Neural crest cell (in vitro differentiated cells): ENCODE measurements at regions not wholly inside any gene's neighbourhood (a gene's known extent, or its start where the extent isn't known, plus 50 kb on each side); places are given as distances from the start of the nearest gene placed in this dataset.

Source experiments
- DNase-seq: peaks from one replicate; pipeline ENCODE4 v3.0.0; 2021; ENCODE audit warnings: low read depth, mixed read lengths, low spot score
- H3K27ac Mint-ChIP-seq: one replicate; pipeline ENCODE4 v1.8.0; 2021; ENCODE audit warnings: mild to moderate bottlenecking, mixed read lengths; ENCODE audit not compliant: unreplicated experiment
- H3K27me3 Mint-ChIP-seq: 2 replicates; pipeline ENCODE4 v1.8.0; 2021; ENCODE audit warnings: low read depth, mild to moderate bottlenecking, mixed read lengths
- H3K36me3 Mint-ChIP-seq: 2 replicates; pipeline ENCODE4 v1.8.0; 2021; ENCODE audit warnings: low read depth, mild to moderate bottlenecking, mixed read lengths
- H3K4me1 Mint-ChIP-seq: 2 replicates; pipeline ENCODE4 v1.8.0; 2021; ENCODE audit warnings: mixed read lengths
- H3K4me3 Mint-ChIP-seq: one replicate; pipeline ENCODE4 v1.8.0; 2021; ENCODE audit warnings: mild to moderate bottlenecking, mixed read lengths
- H3K9me3 Mint-ChIP-seq: 2 replicates; pipeline ENCODE4 v1.8.0; 2021; ENCODE audit warnings: mixed read lengths
- TF ChIP-seq, protein P1 (sequence below): fragments of 200-600 bp; sonication (generic); conservative IDR thresholded peaks from 2 replicates; pipeline ENCODE4 v1.5.0; 2021; ENCODE audit warnings: antibody characterized with exemption, mild to moderate bottlenecking

DNA sequence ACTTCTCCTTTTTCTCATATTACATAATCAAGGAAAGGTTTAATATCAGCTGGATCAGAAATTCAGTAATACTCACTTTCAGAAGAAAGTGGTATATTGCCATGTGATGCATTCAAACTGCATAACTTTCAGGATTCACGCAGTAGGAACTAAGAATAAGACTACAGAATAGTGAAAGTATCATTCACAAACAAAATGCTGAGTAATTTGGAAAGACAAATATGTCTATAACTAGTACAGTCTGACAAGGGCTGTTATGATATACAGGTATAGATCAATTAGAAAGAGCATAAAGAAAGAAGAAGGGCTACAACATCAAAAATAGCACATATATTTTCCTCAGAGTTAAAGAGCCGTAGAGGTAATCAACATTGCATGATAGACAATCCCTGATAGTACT lies 871.5 kb upstream of the TMPRSS15 start:
- Mint-ChIP-seq H3K4me3 (no peak overlapping the region), H3K9me3 (no peaks in the 10 kb centered on the region), H3K36me3 (no peaks in the 10 kb centered on the region), H3K27ac (no peak overlapping the region), H3K27me3 (no peaks in the 10 kb centered on the region), H3K4me1 (no peaks in the 10 kb centered on the region)
- TF ChIP-seq, protein P1, sequence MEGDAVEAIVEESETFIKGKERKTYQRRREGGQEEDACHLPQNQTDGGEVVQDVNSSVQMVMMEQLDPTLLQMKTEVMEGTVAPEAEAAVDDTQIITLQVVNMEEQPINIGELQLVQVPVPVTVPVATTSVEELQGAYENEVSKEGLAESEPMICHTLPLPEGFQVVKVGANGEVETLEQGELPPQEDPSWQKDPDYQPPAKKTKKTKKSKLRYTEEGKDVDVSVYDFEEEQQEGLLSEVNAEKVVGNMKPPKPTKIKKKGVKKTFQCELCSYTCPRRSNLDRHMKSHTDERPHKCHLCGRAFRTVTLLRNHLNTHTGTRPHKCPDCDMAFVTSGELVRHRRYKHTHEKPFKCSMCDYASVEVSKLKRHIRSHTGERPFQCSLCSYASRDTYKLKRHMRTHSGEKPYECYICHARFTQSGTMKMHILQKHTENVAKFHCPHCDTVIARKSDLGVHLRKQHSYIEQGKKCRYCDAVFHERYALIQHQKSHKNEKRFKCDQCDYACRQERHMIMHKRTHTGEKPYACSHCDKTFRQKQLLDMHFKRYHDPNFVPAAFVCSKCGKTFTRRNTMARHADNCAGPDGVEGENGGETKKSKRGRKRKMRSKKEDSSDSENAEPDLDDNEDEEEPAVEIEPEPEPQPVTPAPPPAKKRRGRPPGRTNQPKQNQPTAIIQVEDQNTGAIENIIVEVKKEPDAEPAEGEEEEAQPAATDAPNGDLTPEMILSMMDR: no peak
- DNase-seq: no peak

DNA sequence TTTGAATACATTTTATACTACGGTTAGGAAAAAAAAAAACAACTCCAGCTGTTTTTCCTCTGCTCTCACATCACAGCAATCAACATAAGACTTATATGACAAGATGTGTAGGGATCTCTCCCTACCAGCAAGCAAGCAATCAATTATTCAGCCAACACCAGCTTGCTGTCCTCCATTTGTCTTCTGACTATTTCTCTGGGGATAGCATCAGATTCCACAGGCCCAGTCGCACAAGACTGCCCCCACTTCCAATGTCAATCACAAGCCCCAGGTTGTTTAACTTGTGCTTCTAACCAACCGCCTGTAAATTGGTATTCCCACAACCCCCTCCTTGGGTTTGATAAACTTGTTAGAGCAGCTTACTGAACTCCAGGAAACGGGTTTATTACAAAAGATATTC lies 873.1 kb upstream of the TMPRSS15 start:
- Mint-ChIP-seq H3K27me3 (no peaks in the 10 kb centered on the region), H3K27ac (no peak overlapping the region), H3K4me3 (no peak overlapping the region), H3K4me1 (no peaks in the 10 kb centered on the region), H3K9me3 (no peaks in the 10 kb centered on the region), H3K36me3 (no peaks in the 10 kb centered on the region)
- no peak for DNase-seq
- TF ChIP-seq, protein P1: no peak

DNA sequence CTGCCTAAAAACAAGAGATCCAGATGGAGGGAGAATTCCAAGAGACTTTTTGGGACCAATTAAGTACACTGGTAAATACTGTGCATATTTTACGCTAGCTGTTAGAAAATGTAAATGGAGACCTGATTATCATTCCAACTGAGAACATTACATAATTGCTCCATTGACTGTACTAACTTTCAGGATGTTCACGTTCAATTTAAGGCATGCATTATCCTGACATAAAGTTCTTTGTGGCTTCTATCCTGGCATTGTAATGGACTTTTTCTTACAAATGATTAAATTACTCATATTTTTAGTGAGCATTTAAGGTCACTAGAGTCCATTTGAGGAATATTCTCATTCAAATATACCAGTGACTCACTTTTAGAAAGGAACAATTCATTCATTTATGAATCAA lies 883.3 kb upstream of the TMPRSS15 start:
- Mint-ChIP-seq H3K27ac (no peak overlapping the region), H3K9me3 (no peaks in the 10 kb centered on the region), H3K4me3 (no peak overlapping the region), H3K4me1 (no peaks in the 10 kb centered on the region), H3K27me3 (no peaks in the 10 kb centered on the region), H3K36me3 (no peaks in the 10 kb centered on the region)
- TF ChIP-seq, protein P1: no peak
- DNase-seq: no peak

DNA sequence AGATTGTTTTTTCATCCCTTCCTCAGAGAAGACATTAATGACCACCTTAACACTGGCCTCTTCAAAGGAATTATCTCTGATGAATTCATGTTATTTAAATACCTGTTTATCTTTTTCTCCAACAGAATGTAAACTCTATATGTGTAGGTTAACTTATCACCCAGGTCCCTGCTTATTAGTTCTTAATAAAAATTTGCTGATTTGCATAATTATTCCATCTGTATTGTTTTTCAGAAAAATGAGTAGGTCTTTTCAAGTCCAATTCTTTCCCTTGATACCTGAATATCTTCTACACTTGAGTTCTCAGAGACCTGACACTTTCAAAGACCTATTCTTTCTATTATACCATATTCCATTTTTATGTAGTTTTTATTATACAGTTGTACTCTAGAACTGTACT lies 886.7 kb upstream of the TMPRSS15 start:
- no peaks in the 10 kb centered on the region for H3K27me3 Mint-ChIP-seq
- no peak overlapping the region for H3K27ac Mint-ChIP-seq
- no peak overlapping the region for H3K4me3 Mint-ChIP-seq
- TF ChIP-seq, protein P1: no peak
- peaks cover 4% of the 10 kb centered on the region for H3K9me3 Mint-ChIP-seq
- DNase-seq: no peak
- peaks cover 5% of the 10 kb centered on the region for H3K36me3 Mint-ChIP-seq
- no peaks in the 10 kb centered on the region for H3K4me1 Mint-ChIP-seq

DNA sequence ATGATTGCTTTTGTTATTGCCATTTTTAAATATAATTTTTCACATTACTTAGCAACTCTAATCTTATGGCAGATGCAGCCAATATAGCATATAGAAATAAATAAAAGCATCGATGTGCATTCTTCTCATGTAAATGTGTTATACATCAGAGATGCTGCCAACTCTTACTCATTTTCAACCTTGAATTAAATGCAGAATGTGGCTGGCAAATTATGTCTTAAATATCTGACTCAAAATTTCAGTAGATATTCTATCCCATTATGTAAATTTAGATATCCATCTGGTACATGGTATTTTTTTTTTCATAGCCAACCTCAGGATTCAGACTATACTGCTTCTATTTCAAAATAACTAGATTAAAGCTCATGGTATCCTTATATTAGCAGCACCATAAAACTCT lies 916.7 kb upstream of the TMPRSS15 start:
- no peak for DNase-seq
- Mint-ChIP-seq H3K36me3 (no peaks in the 10 kb centered on the region), H3K9me3 (peaks cover 2% of the 10 kb centered on the region), H3K27ac (no peak overlapping the region), H3K4me1 (no peaks in the 10 kb centered on the region), H3K4me3 (no peak overlapping the region), H3K27me3 (no peaks in the 10 kb centered on the region)
- TF ChIP-seq, protein P1: no peak

DNA sequence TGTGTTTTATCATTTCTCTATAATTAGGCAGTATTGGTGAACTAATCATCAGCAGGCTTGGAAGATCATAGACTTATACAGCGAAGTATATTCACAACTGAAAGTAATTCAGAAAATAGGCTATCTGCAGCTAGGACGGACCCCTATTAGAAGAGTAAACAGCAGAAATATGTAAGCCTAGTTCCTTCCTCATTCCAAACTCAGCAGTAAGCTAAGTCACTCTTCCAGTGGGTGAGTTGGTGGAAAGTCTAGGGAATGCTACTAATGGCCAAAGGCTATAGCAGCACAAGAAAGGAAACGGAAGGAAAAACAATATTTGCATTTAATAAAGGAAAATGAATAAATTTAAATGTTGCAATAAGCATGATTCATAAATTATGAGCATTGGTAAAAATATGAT lies 918.1 kb upstream of the TMPRSS15 start:
- Mint-ChIP-seq H3K4me3 (no peak overlapping the region), H3K4me1 (no peaks in the 10 kb centered on the region), H3K27ac (no peak overlapping the region), H3K27me3 (no peaks in the 10 kb centered on the region), H3K36me3 (no peaks in the 10 kb centered on the region), H3K9me3 (peaks cover 2% of the 10 kb centered on the region)
- DNase-seq: no peak
- TF ChIP-seq, protein P1: no peak
